ENCODE measurements at regions not wholly inside any gene's neighbourhood (a gene's known extent, or its start where the extent isn't known, plus 50 kb on each side); places are given as distances from the start of the nearest gene placed in this dataset.

DNA sequence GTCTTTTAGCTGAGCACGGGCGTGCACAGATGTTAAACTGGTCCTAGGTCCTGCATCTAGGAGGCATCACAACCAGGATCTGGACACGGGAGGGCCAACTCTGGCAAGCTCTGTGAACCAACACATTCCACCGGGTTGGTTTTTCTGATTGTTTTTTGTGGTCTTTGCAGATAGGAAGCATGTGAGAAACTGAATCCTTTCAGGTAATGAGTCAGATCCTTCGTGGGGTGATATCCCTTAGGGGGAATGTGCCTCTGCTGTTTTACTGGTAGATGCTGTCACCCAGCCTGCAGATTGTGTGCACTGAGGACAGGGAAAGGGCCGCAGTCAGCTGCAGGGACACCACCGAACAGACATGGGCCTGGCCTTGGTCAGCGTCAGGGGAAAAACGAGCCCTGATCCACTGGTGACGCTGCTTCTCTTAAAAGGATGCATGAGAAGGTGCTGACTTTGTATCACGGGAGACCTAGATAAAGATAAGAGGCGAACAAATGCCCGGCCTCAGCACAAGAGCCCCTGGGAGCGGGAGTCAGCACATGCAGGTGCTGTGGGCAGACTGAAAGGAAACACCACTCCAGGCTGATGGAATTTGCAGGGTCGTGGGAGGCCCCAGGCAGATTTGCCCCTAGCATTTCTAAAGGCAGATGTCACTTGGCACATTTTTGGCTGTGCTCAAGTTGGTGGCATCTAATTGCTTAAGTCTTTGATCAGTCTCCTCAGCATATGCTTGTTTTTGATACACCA, 51.1 kb downstream of the DOP1B start:
- H3K27ac ChIP-seq, result no peak overlapping the region
- no peak overlapping the region for H3K4me3 ChIP-seq
- no peaks in the 10 kb centered on the region for H3K27me3 ChIP-seq (replicated peaks; ENCODE audit: insufficient read depth)
- H3K36me3 ChIP-seq, result no peaks in the 10 kb centered on the region
- no peak for DNase-seq (ENCODE audit: low spot score)
- ATAC-seq (ENCODE audit: insufficient number of reproducible peaks, low FRiP score, low read depth), result no peak
- TF ChIP-seq, protein P1, sequence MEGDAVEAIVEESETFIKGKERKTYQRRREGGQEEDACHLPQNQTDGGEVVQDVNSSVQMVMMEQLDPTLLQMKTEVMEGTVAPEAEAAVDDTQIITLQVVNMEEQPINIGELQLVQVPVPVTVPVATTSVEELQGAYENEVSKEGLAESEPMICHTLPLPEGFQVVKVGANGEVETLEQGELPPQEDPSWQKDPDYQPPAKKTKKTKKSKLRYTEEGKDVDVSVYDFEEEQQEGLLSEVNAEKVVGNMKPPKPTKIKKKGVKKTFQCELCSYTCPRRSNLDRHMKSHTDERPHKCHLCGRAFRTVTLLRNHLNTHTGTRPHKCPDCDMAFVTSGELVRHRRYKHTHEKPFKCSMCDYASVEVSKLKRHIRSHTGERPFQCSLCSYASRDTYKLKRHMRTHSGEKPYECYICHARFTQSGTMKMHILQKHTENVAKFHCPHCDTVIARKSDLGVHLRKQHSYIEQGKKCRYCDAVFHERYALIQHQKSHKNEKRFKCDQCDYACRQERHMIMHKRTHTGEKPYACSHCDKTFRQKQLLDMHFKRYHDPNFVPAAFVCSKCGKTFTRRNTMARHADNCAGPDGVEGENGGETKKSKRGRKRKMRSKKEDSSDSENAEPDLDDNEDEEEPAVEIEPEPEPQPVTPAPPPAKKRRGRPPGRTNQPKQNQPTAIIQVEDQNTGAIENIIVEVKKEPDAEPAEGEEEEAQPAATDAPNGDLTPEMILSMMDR (IDR thresholded peaks at IDR 0.05), result no peak
- no peaks in the 10 kb centered on the region for H3K9me3 ChIP-seq
- H3K4me1 ChIP-seq (ENCODE audit: control insufficient read depth in 1 of 2, low read depth in 2 of 2), result peaks cover 0 to 6% of the 10 kb centered on the region in 2 donors

DNA sequence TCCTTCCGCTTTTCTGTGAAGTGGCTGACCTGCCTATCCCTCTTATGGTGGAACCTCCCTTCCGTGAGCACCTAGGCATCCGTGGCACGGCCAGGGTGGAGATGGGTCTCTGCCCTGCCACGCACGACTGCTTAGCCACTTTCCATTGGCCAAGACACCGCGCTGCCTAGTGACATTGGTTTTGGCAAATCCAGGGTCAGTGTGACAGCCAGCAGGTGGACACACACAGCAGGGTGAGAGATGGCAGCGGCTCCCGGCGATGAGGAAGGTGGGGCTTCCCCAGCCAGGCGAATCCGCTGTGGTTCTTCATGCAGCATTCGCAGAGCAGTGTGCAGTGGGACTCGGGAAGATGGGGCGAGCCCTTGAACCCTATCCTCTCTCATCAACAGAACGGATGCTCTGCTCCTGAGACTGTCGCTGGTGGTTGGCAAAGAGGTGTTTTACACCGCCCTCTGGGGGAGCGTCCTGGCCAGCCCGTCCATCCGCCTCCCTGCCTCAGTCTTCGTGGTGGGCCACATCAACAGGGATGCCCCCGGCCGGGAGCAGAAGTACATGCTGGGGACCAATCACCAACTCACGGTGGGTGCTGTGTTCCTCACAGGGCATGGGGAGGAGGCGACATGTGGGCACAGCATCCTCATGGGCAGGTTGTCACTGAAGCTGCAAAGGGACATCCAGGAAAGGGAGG, 51.8 kb downstream of the DOP1B start:
- Histone ChIP-seq H3K27ac (no peak overlapping the region), H3K4me3 (no peak overlapping the region), H3K27me3 (replicated peaks; ENCODE audit: insufficient read depth) (no peaks in the 10 kb centered on the region), H3K36me3 (no peaks in the 10 kb centered on the region), H3K9me3 (no peaks in the 10 kb centered on the region), H3K4me1 (ENCODE audit: control insufficient read depth in 1 of 2, low read depth in 2 of 2) (peaks cover 0 to 6% of the 10 kb centered on the region in 2 donors)
- ATAC-seq (ENCODE audit: insufficient number of reproducible peaks, low FRiP score, low read depth), result no peak
- DNase-seq (ENCODE audit: low spot score), result no peak
- TF ChIP-seq, protein P1 (IDR thresholded peaks at IDR 0.05), result no peak

DNA sequence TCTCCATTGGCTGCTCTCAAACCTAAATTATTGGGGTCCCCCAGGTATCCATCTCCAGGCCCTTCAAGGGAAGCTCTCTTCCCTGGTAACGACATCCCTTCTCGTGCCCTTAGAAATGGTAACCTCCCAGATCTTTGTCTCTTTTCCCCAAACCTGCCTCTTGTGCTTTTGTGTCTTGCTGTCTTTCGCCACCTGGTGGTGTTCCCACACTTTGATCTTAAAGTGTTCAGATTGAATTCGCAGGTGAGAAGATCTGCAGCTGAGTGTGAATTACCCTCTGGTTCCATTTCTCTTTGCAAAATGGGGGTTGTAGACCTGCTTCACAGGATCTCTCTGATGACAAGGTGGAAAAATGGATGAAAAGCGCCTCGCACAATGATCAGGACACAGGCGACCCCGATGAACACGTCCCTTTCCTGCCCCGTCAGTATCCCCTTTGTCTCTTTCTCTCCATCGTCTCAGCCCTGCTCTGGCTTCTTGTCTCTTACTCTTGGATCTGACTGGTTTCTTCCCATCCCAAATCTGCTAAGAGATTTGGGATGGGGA, 53.1 kb downstream of the DOP1B start:
- Histone ChIP-seq H3K4me3 (no peak overlapping the region), H3K9me3 (no peaks in the 10 kb centered on the region), H3K27me3 (replicated peaks; ENCODE audit: insufficient read depth) (no peaks in the 10 kb centered on the region), H3K27ac (no peak overlapping the region), H3K36me3 (peaks cover 4% of the 10 kb centered on the region), H3K4me1 (ENCODE audit: control insufficient read depth in 1 of 2, low read depth in 2 of 2) (no peaks in the 10 kb centered on the region)
- DNase-seq (ENCODE audit: low spot score) (no peak), ATAC-seq (ENCODE audit: insufficient number of reproducible peaks, low FRiP score, low read depth) (no peak)
- TF ChIP-seq, protein P1 (IDR thresholded peaks at IDR 0.05), result peak; percentile 13

DNA sequence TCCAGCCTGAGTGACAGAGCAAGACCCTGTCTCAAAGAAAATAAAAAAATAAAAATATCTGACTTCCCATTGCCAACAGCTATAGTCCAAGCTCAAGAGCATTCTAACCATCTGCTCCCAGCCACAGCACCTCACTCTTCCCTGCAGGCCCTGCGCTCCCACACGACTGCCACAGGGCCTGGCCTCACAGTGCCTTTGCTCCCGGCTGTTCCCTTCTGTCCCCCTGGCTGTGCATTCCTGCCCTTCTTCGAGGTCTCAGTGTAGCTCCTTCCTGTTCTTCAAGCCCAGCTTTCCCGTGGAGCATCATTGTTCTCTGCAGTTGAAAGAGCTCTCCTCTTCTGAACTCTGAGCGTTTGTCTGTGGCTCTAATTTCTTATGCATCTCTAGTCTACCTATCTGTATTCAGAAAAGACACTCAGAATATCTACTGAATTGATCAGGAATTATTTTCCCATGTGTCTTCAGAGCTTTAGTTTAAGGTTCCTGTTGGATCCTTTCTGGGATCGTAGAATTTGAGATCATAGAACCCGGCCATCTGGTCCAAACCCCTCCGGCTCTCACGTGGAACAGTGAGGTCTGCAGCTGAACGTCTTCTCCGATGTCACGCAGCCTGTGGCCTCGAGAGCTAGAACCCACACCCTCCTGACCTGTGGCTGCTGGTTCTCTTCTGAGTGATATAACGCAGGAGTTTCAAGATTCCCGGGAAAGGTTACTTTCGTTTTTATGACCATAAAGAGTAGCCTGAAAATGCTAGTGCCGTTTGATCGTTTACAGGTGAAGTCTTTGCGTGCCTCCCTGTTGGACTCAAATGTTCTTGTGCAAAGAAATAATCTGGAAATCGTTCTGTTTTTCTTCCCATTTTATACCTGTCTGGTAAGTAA, 54.4 kb downstream of the DOP1B start:
- peaks cover 8% of the 10 kb centered on the region for H3K36me3 ChIP-seq
- H3K27me3 ChIP-seq (replicated peaks; ENCODE audit: insufficient read depth), result no peaks in the 10 kb centered on the region
- ATAC-seq (ENCODE audit: insufficient number of reproducible peaks, low FRiP score, low read depth) (no peak), DNase-seq (ENCODE audit: low spot score) (no peak)
- H3K27ac ChIP-seq, result no peak overlapping the region
- no peaks in the 10 kb centered on the region for H3K9me3 ChIP-seq
- no peaks in the 10 kb centered on the region for H3K4me1 ChIP-seq (ENCODE audit: control insufficient read depth in 1 of 2, low read depth in 2 of 2)
- TF ChIP-seq, protein P1 (IDR thresholded peaks at IDR 0.05), result no peak
- no peak overlapping the region for H3K4me3 ChIP-seq
